ENCODE measurements at regions not wholly inside any gene's neighbourhood (a gene's known extent, or its start where the extent isn't known, plus 50 kb on each side); places are given as distances from the start of the nearest gene placed in this dataset.

DNA sequence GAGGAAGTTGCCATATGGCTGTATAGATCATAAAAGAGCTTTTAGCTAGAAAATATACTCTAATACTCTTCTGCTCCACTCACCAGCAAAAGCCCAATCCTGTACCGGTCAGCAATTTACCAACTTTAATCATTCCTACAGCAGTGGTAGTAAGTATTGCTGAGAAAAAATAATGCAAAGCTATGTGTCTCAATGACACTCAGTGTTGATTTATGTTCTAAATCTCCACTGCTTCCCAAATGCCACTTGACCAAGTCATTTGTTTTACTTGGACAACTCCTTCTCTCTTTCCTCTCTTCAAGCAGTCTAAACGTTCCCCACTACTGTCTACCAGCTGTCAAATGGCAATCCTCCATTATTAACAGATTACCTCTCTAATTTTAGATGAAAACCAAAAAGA is 201.8 kb upstream of the GK2 start (continued):
- no peak for TF ChIP-seq ELF4 (CRISPR knock-in tag; IDR thresholded peaks at IDR 0.05; ENCODE audit: low read depth)
- no peak for TF ChIP-seq RORB (CRISPR knock-in tag; IDR thresholded peaks at IDR 0.05)
- TF ChIP-seq SMAD4 (CRISPR knock-in tag; IDR thresholded peaks at IDR 0.05) = no peak
- TF ChIP-seq, protein P1, sequence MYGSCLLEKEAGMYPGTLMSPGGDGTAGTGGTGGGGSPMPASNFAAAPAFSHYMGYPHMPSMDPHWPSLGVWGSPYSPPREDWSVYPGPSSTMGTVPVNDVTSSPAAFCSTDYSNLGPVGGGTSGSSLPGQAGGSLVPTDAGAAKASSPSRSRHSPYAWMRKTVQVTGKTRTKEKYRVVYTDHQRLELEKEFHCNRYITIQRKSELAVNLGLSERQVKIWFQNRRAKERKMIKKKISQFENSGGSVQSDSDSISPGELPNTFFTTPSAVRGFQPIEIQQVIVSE (CRISPR knock-in tag; IDR thresholded peaks at IDR 0.05; ENCODE audit: borderline replicate concordance) = no peak
- TF ChIP-seq, protein P2, sequence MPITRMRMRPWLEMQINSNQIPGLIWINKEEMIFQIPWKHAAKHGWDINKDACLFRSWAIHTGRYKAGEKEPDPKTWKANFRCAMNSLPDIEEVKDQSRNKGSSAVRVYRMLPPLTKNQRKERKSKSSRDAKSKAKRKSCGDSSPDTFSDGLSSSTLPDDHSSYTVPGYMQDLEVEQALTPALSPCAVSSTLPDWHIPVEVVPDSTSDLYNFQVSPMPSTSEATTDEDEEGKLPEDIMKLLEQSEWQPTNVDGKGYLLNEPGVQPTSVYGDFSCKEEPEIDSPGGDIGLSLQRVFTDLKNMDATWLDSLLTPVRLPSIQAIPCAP (CRISPR knock-in tag; IDR thresholded peaks at IDR 0.05) = no peak
- TF ChIP-seq, protein P3, sequence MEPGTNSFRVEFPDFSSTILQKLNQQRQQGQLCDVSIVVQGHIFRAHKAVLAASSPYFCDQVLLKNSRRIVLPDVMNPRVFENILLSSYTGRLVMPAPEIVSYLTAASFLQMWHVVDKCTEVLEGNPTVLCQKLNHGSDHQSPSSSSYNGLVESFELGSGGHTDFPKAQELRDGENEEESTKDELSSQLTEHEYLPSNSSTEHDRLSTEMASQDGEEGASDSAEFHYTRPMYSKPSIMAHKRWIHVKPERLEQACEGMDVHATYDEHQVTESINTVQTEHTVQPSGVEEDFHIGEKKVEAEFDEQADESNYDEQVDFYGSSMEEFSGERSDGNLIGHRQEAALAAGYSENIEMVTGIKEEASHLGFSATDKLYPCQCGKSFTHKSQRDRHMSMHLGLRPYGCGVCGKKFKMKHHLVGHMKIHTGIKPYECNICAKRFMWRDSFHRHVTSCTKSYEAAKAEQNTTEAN (CRISPR knock-in tag; IDR thresholded peaks at IDR 0.05) = no peak
- TF ChIP-seq, protein P4, sequence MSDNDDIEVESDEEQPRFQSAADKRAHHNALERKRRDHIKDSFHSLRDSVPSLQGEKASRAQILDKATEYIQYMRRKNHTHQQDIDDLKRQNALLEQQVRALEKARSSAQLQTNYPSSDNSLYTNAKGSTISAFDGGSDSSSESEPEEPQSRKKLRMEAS (CRISPR knock-in tag; IDR thresholded peaks at IDR 0.05) = no peak
- TF ChIP-seq, protein P5, sequence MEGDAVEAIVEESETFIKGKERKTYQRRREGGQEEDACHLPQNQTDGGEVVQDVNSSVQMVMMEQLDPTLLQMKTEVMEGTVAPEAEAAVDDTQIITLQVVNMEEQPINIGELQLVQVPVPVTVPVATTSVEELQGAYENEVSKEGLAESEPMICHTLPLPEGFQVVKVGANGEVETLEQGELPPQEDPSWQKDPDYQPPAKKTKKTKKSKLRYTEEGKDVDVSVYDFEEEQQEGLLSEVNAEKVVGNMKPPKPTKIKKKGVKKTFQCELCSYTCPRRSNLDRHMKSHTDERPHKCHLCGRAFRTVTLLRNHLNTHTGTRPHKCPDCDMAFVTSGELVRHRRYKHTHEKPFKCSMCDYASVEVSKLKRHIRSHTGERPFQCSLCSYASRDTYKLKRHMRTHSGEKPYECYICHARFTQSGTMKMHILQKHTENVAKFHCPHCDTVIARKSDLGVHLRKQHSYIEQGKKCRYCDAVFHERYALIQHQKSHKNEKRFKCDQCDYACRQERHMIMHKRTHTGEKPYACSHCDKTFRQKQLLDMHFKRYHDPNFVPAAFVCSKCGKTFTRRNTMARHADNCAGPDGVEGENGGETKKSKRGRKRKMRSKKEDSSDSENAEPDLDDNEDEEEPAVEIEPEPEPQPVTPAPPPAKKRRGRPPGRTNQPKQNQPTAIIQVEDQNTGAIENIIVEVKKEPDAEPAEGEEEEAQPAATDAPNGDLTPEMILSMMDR (IDR thresholded peaks at IDR 0.05) = no peak
- no peak for TF ChIP-seq ZNF396 (CRISPR knock-in tag; IDR thresholded peaks at IDR 0.05; ENCODE audit: borderline replicate concordance)
- TF ChIP-seq, protein P6, sequence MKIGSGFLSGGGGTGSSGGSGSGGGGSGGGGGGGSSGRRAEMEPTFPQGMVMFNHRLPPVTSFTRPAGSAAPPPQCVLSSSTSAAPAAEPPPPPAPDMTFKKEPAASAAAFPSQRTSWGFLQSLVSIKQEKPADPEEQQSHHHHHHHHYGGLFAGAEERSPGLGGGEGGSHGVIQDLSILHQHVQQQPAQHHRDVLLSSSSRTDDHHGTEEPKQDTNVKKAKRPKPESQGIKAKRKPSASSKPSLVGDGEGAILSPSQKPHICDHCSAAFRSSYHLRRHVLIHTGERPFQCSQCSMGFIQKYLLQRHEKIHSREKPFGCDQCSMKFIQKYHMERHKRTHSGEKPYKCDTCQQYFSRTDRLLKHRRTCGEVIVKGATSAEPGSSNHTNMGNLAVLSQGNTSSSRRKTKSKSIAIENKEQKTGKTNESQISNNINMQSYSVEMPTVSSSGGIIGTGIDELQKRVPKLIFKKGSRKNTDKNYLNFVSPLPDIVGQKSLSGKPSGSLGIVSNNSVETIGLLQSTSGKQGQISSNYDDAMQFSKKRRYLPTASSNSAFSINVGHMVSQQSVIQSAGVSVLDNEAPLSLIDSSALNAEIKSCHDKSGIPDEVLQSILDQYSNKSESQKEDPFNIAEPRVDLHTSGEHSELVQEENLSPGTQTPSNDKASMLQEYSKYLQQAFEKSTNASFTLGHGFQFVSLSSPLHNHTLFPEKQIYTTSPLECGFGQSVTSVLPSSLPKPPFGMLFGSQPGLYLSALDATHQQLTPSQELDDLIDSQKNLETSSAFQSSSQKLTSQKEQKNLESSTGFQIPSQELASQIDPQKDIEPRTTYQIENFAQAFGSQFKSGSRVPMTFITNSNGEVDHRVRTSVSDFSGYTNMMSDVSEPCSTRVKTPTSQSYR (CRISPR knock-in tag; IDR thresholded peaks at IDR 0.05) = no peak

DNA sequence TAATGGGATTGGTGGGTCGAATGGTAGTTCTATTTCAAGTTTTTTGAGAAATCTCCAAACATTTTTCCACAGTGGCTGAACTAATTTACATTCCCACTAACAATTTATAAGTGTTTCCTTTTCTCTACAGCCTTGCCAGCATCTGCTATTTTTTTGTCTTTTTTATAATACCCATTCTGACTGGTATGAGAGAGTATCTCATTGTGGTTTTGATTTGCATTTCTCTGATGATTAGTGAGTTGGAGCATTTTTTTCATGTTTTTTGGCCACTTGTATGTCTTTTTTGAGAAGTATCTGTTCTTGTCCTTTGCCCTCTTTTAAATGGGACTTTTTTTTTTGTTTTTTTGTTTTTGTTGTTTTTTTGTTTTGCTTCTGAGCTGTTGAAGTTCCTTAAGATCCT is 200.0 kb upstream of the GK2 start:
- ATAC-seq (no peak), DNase-seq (ENCODE audit: low spot score) (no peak)
- Mint-ChIP-seq H3K27ac (no peak overlapping the region), H3K9me3 (peaks cover 9% of the 10 kb centered on the region), H3K4me1 (no peaks in the 10 kb centered on the region), H3K27me3 (ENCODE audit: low read depth) (no peaks in the 10 kb centered on the region), H3K4me3 (no peak overlapping the region), H3K36me3 (no peaks in the 10 kb centered on the region)
- CTCF ChIA-PET = no interaction called here
- POLR2A ChIA-PET = no interaction called here
- TF ChIP-seq SMAD3 (CRISPR knock-in tag; IDR thresholded peaks at IDR 0.05; ENCODE audit: borderline replicate concordance) (no peak), JAZF1 (CRISPR knock-in tag; IDR thresholded peaks at IDR 0.05) (no peak), ESRRA (CRISPR knock-in tag; IDR thresholded peaks at IDR 0.05; ENCODE audit: borderline replicate concordance) (no peak), GTF2I (CRISPR knock-in tag; conservative IDR thresholded peaks at IDR 0.05) (no peak), FOXK1 (CRISPR knock-in tag; IDR thresholded peaks at IDR 0.05) (no peak), OVOL2 (CRISPR knock-in tag; IDR thresholded peaks at IDR 0.05; ENCODE audit: borderline replicate concordance) (no peak), RORB (CRISPR knock-in tag; IDR thresholded peaks at IDR 0.05) (no peak)
- TF ChIP-seq, protein P7, sequence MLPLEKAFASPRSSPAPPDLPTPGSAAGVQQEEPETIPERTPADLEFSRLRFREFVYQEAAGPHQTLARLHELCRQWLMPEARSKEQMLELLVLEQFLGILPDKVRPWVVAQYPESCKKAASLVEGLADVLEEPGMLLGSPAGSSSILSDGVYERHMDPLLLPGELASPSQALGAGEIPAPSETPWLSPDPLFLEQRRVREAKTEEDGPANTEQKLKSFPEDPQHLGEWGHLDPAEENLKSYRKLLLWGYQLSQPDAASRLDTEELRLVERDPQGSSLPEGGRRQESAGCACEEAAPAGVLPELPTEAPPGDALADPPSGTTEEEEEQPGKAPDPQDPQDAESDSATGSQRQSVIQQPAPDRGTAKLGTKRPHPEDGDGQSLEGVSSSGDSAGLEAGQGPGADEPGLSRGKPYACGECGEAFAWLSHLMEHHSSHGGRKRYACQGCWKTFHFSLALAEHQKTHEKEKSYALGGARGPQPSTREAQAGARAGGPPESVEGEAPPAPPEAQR (CRISPR knock-in tag; IDR thresholded peaks at IDR 0.05) = no peak
- TF ChIP-seq, protein P4 (CRISPR knock-in tag; IDR thresholded peaks at IDR 0.05) = no peak
- TF ChIP-seq, protein P8, sequence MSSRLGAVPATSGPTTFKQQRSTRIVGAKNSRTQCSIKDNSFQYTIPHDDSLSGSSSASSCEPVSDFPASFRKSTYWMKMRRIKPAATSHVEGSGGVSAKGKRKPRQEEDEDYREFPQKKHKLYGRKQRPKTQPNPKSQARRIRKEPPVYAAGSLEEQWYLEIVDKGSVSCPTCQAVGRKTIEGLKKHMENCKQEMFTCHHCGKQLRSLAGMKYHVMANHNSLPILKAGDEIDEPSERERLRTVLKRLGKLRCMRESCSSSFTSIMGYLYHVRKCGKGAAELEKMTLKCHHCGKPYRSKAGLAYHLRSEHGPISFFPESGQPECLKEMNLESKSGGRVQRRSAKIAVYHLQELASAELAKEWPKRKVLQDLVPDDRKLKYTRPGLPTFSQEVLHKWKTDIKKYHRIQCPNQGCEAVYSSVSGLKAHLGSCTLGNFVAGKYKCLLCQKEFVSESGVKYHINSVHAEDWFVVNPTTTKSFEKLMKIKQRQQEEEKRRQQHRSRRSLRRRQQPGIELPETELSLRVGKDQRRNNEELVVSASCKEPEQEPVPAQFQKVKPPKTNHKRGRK (CRISPR knock-in tag; IDR thresholded peaks at IDR 0.05; ENCODE audit: borderline replicate concordance) = no peak
- TF ChIP-seq, protein P9, sequence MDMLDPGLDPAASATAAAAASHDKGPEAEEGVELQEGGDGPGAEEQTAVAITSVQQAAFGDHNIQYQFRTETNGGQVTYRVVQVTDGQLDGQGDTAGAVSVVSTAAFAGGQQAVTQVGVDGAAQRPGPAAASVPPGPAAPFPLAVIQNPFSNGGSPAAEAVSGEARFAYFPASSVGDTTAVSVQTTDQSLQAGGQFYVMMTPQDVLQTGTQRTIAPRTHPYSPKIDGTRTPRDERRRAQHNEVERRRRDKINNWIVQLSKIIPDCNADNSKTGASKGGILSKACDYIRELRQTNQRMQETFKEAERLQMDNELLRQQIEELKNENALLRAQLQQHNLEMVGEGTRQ (CRISPR knock-in tag; IDR thresholded peaks at IDR 0.05) = no peak
- TF ChIP-seq, protein P10, sequence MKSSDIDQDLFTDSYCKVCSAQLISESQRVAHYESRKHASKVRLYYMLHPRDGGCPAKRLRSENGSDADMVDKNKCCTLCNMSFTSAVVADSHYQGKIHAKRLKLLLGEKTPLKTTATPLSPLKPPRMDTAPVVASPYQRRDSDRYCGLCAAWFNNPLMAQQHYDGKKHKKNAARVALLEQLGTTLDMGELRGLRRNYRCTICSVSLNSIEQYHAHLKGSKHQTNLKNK (CRISPR knock-in tag; IDR thresholded peaks at IDR 0.05) = no peak
- TF ChIP-seq, protein P11, sequence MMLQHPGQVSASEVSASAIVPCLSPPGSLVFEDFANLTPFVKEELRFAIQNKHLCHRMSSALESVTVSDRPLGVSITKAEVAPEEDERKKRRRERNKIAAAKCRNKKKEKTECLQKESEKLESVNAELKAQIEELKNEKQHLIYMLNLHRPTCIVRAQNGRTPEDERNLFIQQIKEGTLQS (CRISPR knock-in tag; conservative IDR thresholded peaks at IDR 0.05) = no peak
- TF ChIP-seq, protein P2 (CRISPR knock-in tag; IDR thresholded peaks at IDR 0.05) = no peak
- TF ChIP-seq, protein P1 (CRISPR knock-in tag; IDR thresholded peaks at IDR 0.05; ENCODE audit: borderline replicate concordance) = no peak
